Gastrocnemius medialis (tissue), 4 donors: ENCODE measurements at regions not wholly inside any gene's neighbourhood (a gene's known extent, or its start where the extent isn't known, plus 50 kb on each side); places are given as distances from the start of the nearest gene placed in this dataset.

ENCODE experiments used
- ATAC-seq, 2 donors: fragments of 150-250 bp; one replicate each; pipeline ENCODE4 v1.9.1; 2016
- DNase-seq, 2 donors: peaks; one replicate each; pipeline ENCODE4 v3.0.0-alpha.2; 2019
- H3K27ac ChIP-seq, 4 donors: fragments of 200-600 bp; sonication (generic); 1 replicate in 1 of 4; 2 replicates in 3 of 4; pipeline ENCODE4 v1.5.1; 2016 to 2018; ENCODE audit warnings: mild to moderate bottlenecking in 2 of 4, moderate library complexity in 1 of 4
- H3K27me3 ChIP-seq, 3 donors: fragments of 200-600 bp; sonication (generic) in 2 of 3; 1 replicate in 1 of 3; 2 replicates in 2 of 3; pipeline versions ENCODE4 v1.5.1 to v1.6.0; 2016 to 2019; ENCODE audit warnings: mild to moderate bottlenecking in 1 of 3, moderate library complexity in 1 of 3
- H3K36me3 ChIP-seq, 2 donors: fragments of 200-600 bp; sonication (generic) in 1 of 2; one replicate each; pipeline ENCODE4 v1.5.1; 2017 to 2018
- H3K4me1 ChIP-seq, 2 donors: fragments of 200-600 bp; sonication (generic) in 1 of 2; one replicate each; pipeline ENCODE4 v1.5.1; 2016 to 2017; ENCODE audit warnings: mild to moderate bottlenecking in 2 of 2
- H3K4me3 ChIP-seq, 4 donors: fragments of 200-600 bp; sonication (generic) in 3 of 4; 1 replicate in 1 of 4; 2 replicates in 3 of 4; pipeline ENCODE4 v1.5.1; 2016 to 2019; ENCODE audit warnings: mild to moderate bottlenecking in 2 of 4
- H3K9me3 ChIP-seq, 3 donors: fragments of 200-600 bp; sonication (generic) in 2 of 3; 1 replicate in 1 of 3; 2 replicates in 2 of 3; pipeline ENCODE4 v1.5.1; 2016 to 2019
- CTCF ChIP-seq, 5 experiments: fragments of 450-650 bp in 3 of 5; fragments of 200-600 bp in 2 of 5; sonication (generic) in 2 of 5; IDR thresholded peaks in 4 of 5; conservative IDR thresholded peaks in 1 of 5; 1 replicate in 4 of 5; 2 replicates in 1 of 5; pipeline ENCODE4 v1.5.1; 2016 to 2019; ENCODE audit warnings: antibody characterized with exemption in 5 of 5, mild to moderate bottlenecking in 3 of 5, moderate library complexity in 3 of 5
- POLR2A ChIP-seq, 2 donors: fragments of 450-650 bp; IDR thresholded peaks; one replicate each; pipeline ENCODE4 v1.6.1; 2017; ENCODE audit warnings: antibody characterized with exemption in 2 of 2, mild to moderate bottlenecking in 2 of 2, moderate library complexity in 2 of 2
- in situ Hi-C, 4 donors: fragments of 200-750 bp; cut with MboI; loops; one replicate each; pipeline versions ENCODE4 v1.15.0 to v1.8.0; 2017; ENCODE audit warnings: low sequenced_read_pairs in 4 of 4
- intact Hi-C: fragments of 100-400 bp; cut with DNase I; formaldehyde crosslinking; loops from one replicate; pipeline ENCODE4 v1.15.1; 2023; ENCODE audit warnings: low total_unique reads

- no peaks in the 10 kb centered on the region for H3K27me3 ChIP-seq
- no peaks in the 10 kb centered on the region for H3K9me3 ChIP-seq
- TF ChIP-seq CTCF (IDR thresholded peaks at IDR 0.05 in 4 of 5, conservative IDR thresholded peaks at IDR 0.05 in 1 of 5) (no peak), POLR2A (IDR thresholded peaks at IDR 0.05) (no peak)
- no peak for ATAC-seq
- H3K4me3 ChIP-seq: no peak overlapping the region
- in situ Hi-C loops (no loop called here), intact Hi-C loops (no loop called here)
- H3K27ac ChIP-seq: no peak overlapping the region
- no peaks in the 10 kb centered on the region for H3K36me3 ChIP-seq
- H3K4me1 ChIP-seq: no peaks in the 10 kb centered on the region
- no peak for DNase-seq
These were observed 611.3 kb downstream of the HDGFL1 start for GRCh38 chr6:23180504-23181293.

- ATAC-seq: no peak
- no peaks in the 10 kb centered on the region for H3K27me3 ChIP-seq
- H3K4me1 ChIP-seq: no peaks in the 10 kb centered on the region
- no peak for DNase-seq
- H3K4me3 ChIP-seq: no peak overlapping the region
- H3K27ac ChIP-seq: no peak overlapping the region
- no peaks in the 10 kb centered on the region for H3K9me3 ChIP-seq
- no peaks in the 10 kb centered on the region for H3K36me3 ChIP-seq
- intact Hi-C loops: no loop called here
- TF ChIP-seq POLR2A (IDR thresholded peaks at IDR 0.05): no peak
- no peak for TF ChIP-seq CTCF (IDR thresholded peaks at IDR 0.05 in 4 of 5, conservative IDR thresholded peaks at IDR 0.05 in 1 of 5)
- in situ Hi-C loops: no loop called here
These were observed 612.2 kb downstream of the HDGFL1 start for GRCh38 chr6:23181356-23182110.

- H3K9me3 ChIP-seq: no peaks in the 10 kb centered on the region
- no peaks in the 10 kb centered on the region for H3K4me1 ChIP-seq
- H3K4me3 ChIP-seq: no peak overlapping the region
- ATAC-seq (no peak), DNase-seq (no peak)
- TF ChIP-seq POLR2A (IDR thresholded peaks at IDR 0.05) (no peak), CTCF (IDR thresholded peaks at IDR 0.05 in 4 of 5, conservative IDR thresholded peaks at IDR 0.05 in 1 of 5) (no peak)
- in situ Hi-C loops: no loop called here
- intact Hi-C loops: no loop called here
- no peak overlapping the region for H3K27ac ChIP-seq
- no peaks in the 10 kb centered on the region for H3K36me3 ChIP-seq
- no peaks in the 10 kb centered on the region for H3K27me3 ChIP-seq
These were observed 614.5 kb downstream of the HDGFL1 start for GRCh38 chr6:23183846-23184245.

- no peak for DNase-seq
- no peak overlapping the region for H3K27ac ChIP-seq
- no peak for ATAC-seq
- no peaks in the 10 kb centered on the region for H3K27me3 ChIP-seq
- TF ChIP-seq CTCF (IDR thresholded peaks at IDR 0.05 in 4 of 5, conservative IDR thresholded peaks at IDR 0.05 in 1 of 5) (no peak), POLR2A (IDR thresholded peaks at IDR 0.05) (no peak)
- H3K4me3 ChIP-seq: no peak overlapping the region
- no peaks in the 10 kb centered on the region for H3K9me3 ChIP-seq
- no peaks in the 10 kb centered on the region for H3K36me3 ChIP-seq
- in situ Hi-C loops (no loop called here), intact Hi-C loops (no loop called here)
- no peaks in the 10 kb centered on the region for H3K4me1 ChIP-seq
These were observed 615.0 kb downstream of the HDGFL1 start for GRCh38 chr6:23184351-23184750.
